Heart left ventricle (tissue), 16 donors: ENCODE measurements at regions not wholly inside any gene's neighbourhood (a gene's known extent, or its start where the extent isn't known, plus 50 kb on each side); places are given as distances from the start of the nearest gene placed in this dataset.

ENCODE experiments used
- ATAC-seq, 4 donors: fragments of 200-7000 bp; cut with Tn5 transposase; one replicate each; pipeline ENCODE4 v1.9.1; 2020 to 2022; ENCODE audit warnings: moderate library complexity in 4 of 4, mild to moderate bottlenecking in 3 of 4, moderate number of reproducible peaks in 1 of 4
- DNase-seq, 5 donors: peaks; one replicate each; pipeline ENCODE4 v3.0.0-alpha.2; 2020
- H3K27ac ChIP-seq, 12 donors: fragments of 200-600 bp; sonication (generic) in 4 of 12; one replicate each; pipeline versions ENCODE4 v1.5.0 to v1.8.0; 2016 to 2022; ENCODE audit warnings: mild to moderate bottlenecking in 2 of 12
- H3K27me3 ChIP-seq, 9 donors: fragments of 200-600 bp; sonication (generic) in 2 of 9; one replicate each; pipeline versions ENCODE4 v1.5.1 to v1.8.0; 2016 to 2022; ENCODE audit warnings: mild to moderate bottlenecking in 3 of 9
- H3K36me3 ChIP-seq, 9 donors: fragments of 200-600 bp; sonication (generic) in 2 of 9; one replicate each; pipeline versions ENCODE4 v1.5.0 to v1.8.0; 2018 to 2022; ENCODE audit warnings: mild to moderate bottlenecking in 2 of 9
- H3K4me1 ChIP-seq, 12 donors: fragments of 200-600 bp; sonication (generic) in 4 of 12; one replicate each; pipeline versions ENCODE4 v1.5.0 to v1.8.0; 2016 to 2022; ENCODE audit warnings: mild to moderate bottlenecking in 3 of 12
- H3K4me3 ChIP-seq, 12 donors: fragments of 200-600 bp; sonication (generic) in 4 of 12; one replicate each; pipeline versions ENCODE4 v1.5.0 to v1.8.0; 2017 to 2022; ENCODE audit warnings: mild to moderate bottlenecking in 9 of 12, moderate library complexity in 4 of 12
- H3K9me3 ChIP-seq, 12 donors: fragments of 200-600 bp; sonication (generic) in 4 of 12; one replicate each; pipeline versions ENCODE4 v1.5.0 to v1.8.0; 2016 to 2022; ENCODE audit warnings: mild to moderate bottlenecking in 1 of 12
- CTCF ChIP-seq, 12 donors: fragments of 200-600 bp; sonication (generic) in 4 of 12; IDR thresholded peaks; one replicate each; pipeline versions ENCODE4 v1.5.0 to v1.8.0; 2018 to 2022; ENCODE audit warnings: antibody characterized with exemption in 12 of 12, mild to moderate bottlenecking in 5 of 12
- POLR2A ChIP-seq, 2 donors: fragments of 450-650 bp; IDR thresholded peaks; one replicate each; pipeline ENCODE4 v1.6.1; 2017; ENCODE audit warnings: antibody characterized with exemption in 2 of 2, mild to moderate bottlenecking in 2 of 2, moderate library complexity in 2 of 2
- WGBS, 4 donors: extraction: QIAGEN DNeasy Blood & Tissue Kit in 2 of 4; methylation state at CpG; one replicate each; pipeline versions ENCODE4 v1.1.5 to v1.1.7; 2013 to 2018; 5-methylcytosine and 5-hydroxymethylcytosine counted together
- intact Hi-C, 10 donors: fragments of 100-400 bp; cut with DNase I; formaldehyde crosslinking; loops; one replicate each; pipeline versions ENCODE4 v1.11.1 to v1.14.2; 2022
- donor health status: ischemic (EF 13 %, LVEDD 7.1; RV severe dilation, severe dysfunction).
- donor health status: healthy with polysubstance abuse.
- donor health status: DM: no; HTN: yes; CAD: no.
- donor health status: DM: no; HTN: no; CAD: no.
- donor health status: ischemic (EF 25% LVEDD 6.9; RV normal size, moderate dysfunction).
- donor health status: ischemic (EF 25% LVEDD 5.7; RV mildly dilated, moderate dysfunction).
- donor health status: healthy.
- donor health status: DM: yes; HTN: yes; CAD: no.
- donor health status: ischemic (EF 35%, LVEDD 5.7; RV mildly dilated, moderate dysfunction).
- donor health status: nonischemic (EF 11% LVEDD 7.7; RV severe dilation, severe dysfunction).
- donor health status: DM: yes; HTN: yes; CAD: no.
- donor health status: PGD.
- donor health status: ischemic (EF 29% LVEDD 5.4; RV normal size, mild dysfunction).
- donor health status: nonischemic (EF 23%, LVEDD 6.1; RV moderate dilation, normal function).

DNA sequence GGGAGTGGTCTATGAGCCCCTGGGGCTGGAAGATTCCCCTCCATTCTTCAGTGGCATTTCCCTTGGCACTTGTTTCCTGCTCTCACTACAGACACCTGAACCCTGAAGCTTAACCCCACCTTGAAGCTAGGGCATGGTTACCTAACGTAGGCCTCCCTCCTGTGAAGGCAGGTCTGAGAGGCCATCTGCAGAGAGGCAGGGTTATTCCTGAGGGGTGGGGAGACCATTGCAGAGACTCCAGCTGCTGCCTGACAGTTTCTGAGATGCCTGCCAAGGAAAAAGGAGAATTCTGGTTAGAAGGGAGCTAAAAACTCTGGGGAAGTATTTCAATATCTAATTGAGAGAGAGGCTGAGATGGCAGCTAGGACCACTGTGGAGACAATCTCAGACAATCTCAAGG lies 119.3 kb upstream of the NDUFV2 start:
- TF ChIP-seq POLR2A (IDR thresholded peaks at IDR 0.05) (no peak), CTCF (IDR thresholded peaks at IDR 0.05) (no peak)
- peaks cover 0 to 5% (median 0%) of the 10 kb centered on the region in 12 donors for H3K4me1 ChIP-seq
- no peak overlapping the region for H3K4me3 ChIP-seq
- no peaks in the 10 kb centered on the region for H3K36me3 ChIP-seq
- no peak for DNase-seq
- H3K9me3 ChIP-seq, result no peaks in the 10 kb centered on the region
- 67 to 79% (median 77%) methylated on average over 1 of the region's 1 CpG for WGBS, 4 donors
- H3K27ac ChIP-seq, result peak overlapping the region in 1 of 12 donors; percentile 76
- intact Hi-C loops, result loop anchor here in 3 of 10 donors (10.0 kb wide), 3 partner anchors 62 to 498 kb away; no protein-coding TSS in a partner anchor
- no peaks in the 10 kb centered on the region for H3K27me3 ChIP-seq
- peak in 1 of 4 donors; percentile 12 for ATAC-seq

DNA sequence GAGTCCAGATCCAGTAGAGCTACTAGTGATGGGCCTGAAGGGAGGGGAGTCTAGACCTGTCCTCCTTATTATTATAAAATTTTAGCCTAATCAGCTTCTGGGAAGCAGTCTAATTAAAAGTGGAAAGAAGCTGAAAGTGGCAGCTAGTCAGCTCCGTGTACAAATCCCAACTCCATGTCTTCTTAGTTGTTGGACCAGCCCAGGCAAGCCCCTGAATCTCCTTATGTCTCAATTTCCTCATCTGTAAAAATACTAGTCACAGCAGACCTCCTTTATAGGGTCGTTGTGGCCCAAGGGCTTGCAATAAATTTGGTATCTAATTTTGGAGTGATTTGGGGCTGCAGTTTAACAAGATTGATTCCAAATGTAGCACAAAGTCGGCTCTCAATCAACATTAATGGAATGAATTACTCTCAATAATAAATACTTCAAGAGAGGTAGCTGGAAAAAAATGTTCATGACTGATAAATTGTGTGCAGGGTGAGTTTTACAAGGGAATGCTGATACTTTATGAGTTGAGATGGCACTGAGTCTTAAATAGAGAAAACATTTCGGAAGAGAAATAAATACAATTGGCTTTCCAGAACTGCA lies 118.3 kb upstream of the NDUFV2 start:
- ATAC-seq (no peak), DNase-seq (no peak)
- H3K36me3 ChIP-seq, result no peaks in the 10 kb centered on the region
- peaks cover 0 to 5% (median 0%) of the 10 kb centered on the region in 12 donors for H3K4me1 ChIP-seq
- no peak overlapping the region for H3K4me3 ChIP-seq
- H3K27ac ChIP-seq, result peak overlapping the region in 1 of 12 donors; percentile 76
- intact Hi-C loops, result loop anchor here in 4 of 10 donors (2.0 to 10.0 kb wide), 4 partner anchors 61 to 499 kb away; no protein-coding TSS in a partner anchor
- H3K27me3 ChIP-seq, result no peaks in the 10 kb centered on the region
- TF ChIP-seq CTCF (IDR thresholded peaks at IDR 0.05) (no peak), POLR2A (IDR thresholded peaks at IDR 0.05) (no peak)
- no peaks in the 10 kb centered on the region for H3K9me3 ChIP-seq
- WGBS, 4 donors, result 37 to 86% (median 67%) methylated on average over 4 of the region's 4 CpGs

- intact Hi-C loops, result loop anchor here in 8 of 10 donors (2.0 to 10.0 kb wide), 9 partner anchors 58 to 510 kb away; no protein-coding TSS in a partner anchor
- ATAC-seq, result no peak
These were observed 115.3 kb upstream of the NDUFV2 start for GRCh38 chr18:8987241-8987640.

DNA sequence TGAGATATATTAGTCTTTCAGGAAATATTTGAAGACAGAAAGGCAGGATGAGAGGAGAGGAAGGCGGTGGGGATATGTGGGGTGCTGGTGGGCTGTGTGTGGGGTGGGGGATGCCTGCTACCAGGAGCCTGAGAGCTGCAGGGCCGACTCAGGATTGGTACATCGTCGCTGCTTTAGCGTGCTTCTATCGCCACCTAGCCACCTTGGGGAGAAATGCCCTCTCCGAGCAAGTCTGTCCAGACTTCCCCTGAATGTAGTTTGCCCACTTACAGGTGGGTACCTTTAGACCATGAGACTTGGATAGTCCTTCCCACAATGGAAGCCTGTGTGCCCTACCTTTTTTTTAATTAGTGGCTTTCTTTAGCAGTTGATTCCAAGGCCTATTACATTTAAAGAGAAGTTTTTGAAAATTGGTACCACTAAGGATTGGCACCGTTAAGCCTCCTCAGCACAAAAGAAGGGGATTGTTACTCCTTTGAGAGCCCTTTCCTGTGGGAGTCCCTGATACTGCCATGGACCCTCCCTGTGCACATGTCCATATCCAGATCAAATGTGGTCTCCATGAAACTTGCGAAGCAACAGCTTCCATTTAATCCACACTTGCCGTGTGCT lies 114.1 kb upstream of the NDUFV2 start:
- H3K4me3 ChIP-seq, result no peak overlapping the region
- ATAC-seq (peak; percentile 69 to 84 (median 80)), DNase-seq (peak in 4 of 5 donors; percentile 33 to 44 (median 43))
- H3K27me3 ChIP-seq, result no peaks in the 10 kb centered on the region
- intact Hi-C loops, result loop anchor here (1.0 to 10.0 kb wide), 10 partner anchors 56 to 511 kb away; no protein-coding TSS in a partner anchor
- TF ChIP-seq CTCF (IDR thresholded peaks at IDR 0.05), result peak; percentile 50 to 81 (median 76)
- TF ChIP-seq POLR2A (IDR thresholded peaks at IDR 0.05), result no peak
- no peaks in the 10 kb centered on the region for H3K36me3 ChIP-seq
- H3K9me3 ChIP-seq, result no peaks in the 10 kb centered on the region
- H3K4me1 ChIP-seq, result peaks cover 0 to 10% (median 0%) of the 10 kb centered on the region in 12 donors
- WGBS, 4 donors, result 29 to 31% (median 30%) methylated on average over 10 of the region's 10 CpGs
- peak overlapping the region in 1 of 12 donors; percentile 16 for H3K27ac ChIP-seq

More at GRCh38 chr18:8987241-8987640, 115.3 kb upstream of the NDUFV2 start:
- Histone ChIP-seq H3K36me3 (no peaks in the 10 kb centered on the region), H3K4me3 (no peak overlapping the region), H3K9me3 (no peaks in the 10 kb centered on the region), H3K27me3 (no peaks in the 10 kb centered on the region), H3K27ac (peak overlapping the region in 1 of 12 donors; percentile 52), H3K4me1 (peaks cover 0 to 10% (median 0%) of the 10 kb centered on the region in 12 donors)
- TF ChIP-seq POLR2A (IDR thresholded peaks at IDR 0.05), result no peak
- 62 to 77% (median 69%) methylated on average over 6 of the region's 6 CpGs for WGBS, 4 donors
- no peak for DNase-seq
